ENCODE measurements at regions not wholly inside any gene's neighbourhood (a gene's known extent, or its start where the extent isn't known, plus 50 kb on each side); places are given as distances from the start of the nearest gene placed in this dataset.

GRCh38 chr6:43952746-43953145 lies 174.5 kb downstream of the MRPL14 start:
- DNase-seq (ENCODE audit: low spot score), result no peak
- ATAC-seq, result no peak
- H3K36me3 Mint-ChIP-seq, result peaks cover 6% of the 10 kb centered on the region
- H3K9me3 Mint-ChIP-seq, result no peaks in the 10 kb centered on the region
- H3K27me3 Mint-ChIP-seq, result peaks cover 10 to 13% of the 10 kb centered on the region in 2 donors
- no peak overlapping the region for H3K4me3 Mint-ChIP-seq
- H3K27ac Mint-ChIP-seq, result no peak overlapping the region
- no peaks in the 10 kb centered on the region for H3K4me1 Mint-ChIP-seq (ENCODE audit: low read depth in 2 of 2)

GRCh38 chr6:43951756-43952675 lies 175.2 kb downstream of the MRPL14 start:
- Mint-ChIP-seq H3K4me1 (ENCODE audit: low read depth in 2 of 2) (no peaks in the 10 kb centered on the region), H3K27me3 (peaks cover 7 to 8% of the 10 kb centered on the region in 2 donors), H3K9me3 (no peaks in the 10 kb centered on the region), H3K27ac (no peak overlapping the region), H3K4me3 (no peak overlapping the region), H3K36me3 (peaks cover 6% of the 10 kb centered on the region)
- no peak for DNase-seq (ENCODE audit: low spot score)
- peak in 1 of 2 donors; percentile 8 for ATAC-seq

GRCh38 chr6:43951063-43951755 lies 176.0 kb downstream of the MRPL14 start:
- Mint-ChIP-seq H3K36me3 (peaks cover 2% of the 10 kb centered on the region), H3K4me1 (ENCODE audit: low read depth in 2 of 2) (no peaks in the 10 kb centered on the region), H3K9me3 (peaks cover 3% of the 10 kb centered on the region), H3K4me3 (no peak overlapping the region), H3K27ac (no peak overlapping the region), H3K27me3 (peaks cover 3 to 7% of the 10 kb centered on the region in 2 donors)
- ATAC-seq (peak in 1 of 2 donors; percentile 46), DNase-seq (ENCODE audit: low spot score) (no peak)

GRCh38 chr6:43950731-43951062 lies 176.6 kb downstream of the MRPL14 start:
- no peaks in the 10 kb centered on the region for H3K36me3 Mint-ChIP-seq
- DNase-seq (ENCODE audit: low spot score) (no peak), ATAC-seq (no peak)
- H3K9me3 Mint-ChIP-seq, result peaks cover 3% of the 10 kb centered on the region
- H3K27me3 Mint-ChIP-seq, result peaks cover 0 to 6% of the 10 kb centered on the region in 2 donors
- H3K27ac Mint-ChIP-seq, result no peak overlapping the region
- no peaks in the 10 kb centered on the region for H3K4me1 Mint-ChIP-seq (ENCODE audit: low read depth in 2 of 2)
- H3K4me3 Mint-ChIP-seq, result no peak overlapping the region

GRCh38 chr6:43950051-43950605 lies 177.1 kb downstream of the MRPL14 start:
- no peak for DNase-seq (ENCODE audit: low spot score)
- peaks cover 0 to 6% of the 10 kb centered on the region in 2 donors for H3K27me3 Mint-ChIP-seq
- no peak for ATAC-seq
- H3K4me1 Mint-ChIP-seq (ENCODE audit: low read depth in 2 of 2), result no peaks in the 10 kb centered on the region
- no peak overlapping the region for H3K27ac Mint-ChIP-seq
- H3K36me3 Mint-ChIP-seq, result peaks cover 2% of the 10 kb centered on the region
- H3K9me3 Mint-ChIP-seq, result peaks cover 3% of the 10 kb centered on the region
- no peak overlapping the region for H3K4me3 Mint-ChIP-seq

- Mint-ChIP-seq H3K4me3 (no peak overlapping the region), H3K36me3 (peaks cover 7% of the 10 kb centered on the region), H3K9me3 (peaks cover 3% of the 10 kb centered on the region), H3K4me1 (ENCODE audit: low read depth in 2 of 2) (no peaks in the 10 kb centered on the region), H3K27ac (no peak overlapping the region), H3K27me3 (peaks cover 0 to 6% of the 10 kb centered on the region in 2 donors)
- ATAC-seq (no peak), DNase-seq (ENCODE audit: low spot score) (peak; percentile 6)
Observed at GRCh38 chr6:43949551-43949991, 177.7 kb downstream of the MRPL14 start.

GRCh38 chr6:43948527-43949485 lies 178.4 kb downstream of the MRPL14 start:
- Mint-ChIP-seq H3K27me3 (peaks cover 0 to 6% of the 10 kb centered on the region in 2 donors), H3K4me1 (ENCODE audit: low read depth in 2 of 2) (no peaks in the 10 kb centered on the region), H3K36me3 (peaks cover 11% of the 10 kb centered on the region), H3K27ac (no peak overlapping the region), H3K9me3 (peaks cover 7% of the 10 kb centered on the region), H3K4me3 (no peak overlapping the region)
- peak; percentile 22 for DNase-seq (ENCODE audit: low spot score)
- no peak for ATAC-seq

- H3K4me3 Mint-ChIP-seq, result no peak overlapping the region
- H3K9me3 Mint-ChIP-seq, result peaks cover 7% of the 10 kb centered on the region
- DNase-seq (ENCODE audit: low spot score) (no peak), ATAC-seq (no peak)
- peaks cover 0 to 6% of the 10 kb centered on the region in 2 donors for H3K27me3 Mint-ChIP-seq
- no peak overlapping the region for H3K27ac Mint-ChIP-seq
- H3K36me3 Mint-ChIP-seq, result peaks cover 11% of the 10 kb centered on the region
- H3K4me1 Mint-ChIP-seq (ENCODE audit: low read depth in 2 of 2), result no peaks in the 10 kb centered on the region
Observed at GRCh38 chr6:43947860-43948259, 177.8 kb downstream of the VEGFA start.

- peaks cover 11% of the 10 kb centered on the region for H3K36me3 Mint-ChIP-seq
- H3K9me3 Mint-ChIP-seq, result peaks cover 7% of the 10 kb centered on the region
- no peak for DNase-seq (ENCODE audit: low spot score)
- no peaks in the 10 kb centered on the region for H3K4me1 Mint-ChIP-seq (ENCODE audit: low read depth in 2 of 2)
- H3K27ac Mint-ChIP-seq, result no peak overlapping the region
- H3K4me3 Mint-ChIP-seq, result no peak overlapping the region
- peaks cover 0 to 4% of the 10 kb centered on the region in 2 donors for H3K27me3 Mint-ChIP-seq
- ATAC-seq, result no peak
Observed at GRCh38 chr6:43946641-43947363, 176.8 kb downstream of the VEGFA start.

GRCh38 chr6:43945768-43946080 lies 175.7 kb downstream of the VEGFA start:
- no peak overlapping the region for H3K27ac Mint-ChIP-seq
- H3K27me3 Mint-ChIP-seq, result peaks cover 0 to 4% of the 10 kb centered on the region in 2 donors
- no peak for ATAC-seq
- H3K36me3 Mint-ChIP-seq, result peaks cover 11% of the 10 kb centered on the region
- H3K9me3 Mint-ChIP-seq, result peaks cover 7% of the 10 kb centered on the region
- no peak for DNase-seq (ENCODE audit: low spot score)
- no peak overlapping the region for H3K4me3 Mint-ChIP-seq
- H3K4me1 Mint-ChIP-seq (ENCODE audit: low read depth in 2 of 2), result no peaks in the 10 kb centered on the region

- Mint-ChIP-seq H3K4me1 (ENCODE audit: low read depth in 2 of 2) (no peaks in the 10 kb centered on the region), H3K9me3 (peaks cover 7% of the 10 kb centered on the region), H3K4me3 (no peak overlapping the region), H3K27ac (no peak overlapping the region), H3K27me3 (peaks cover 0 to 4% of the 10 kb centered on the region in 2 donors), H3K36me3 (peaks cover 11% of the 10 kb centered on the region)
- DNase-seq (ENCODE audit: low spot score) (no peak), ATAC-seq (no peak)
Observed at GRCh38 chr6:43944908-43945767, 175.1 kb downstream of the VEGFA start.

- peaks cover 7% of the 10 kb centered on the region for H3K9me3 Mint-ChIP-seq
- H3K36me3 Mint-ChIP-seq, result peaks cover 11% of the 10 kb centered on the region
- no peaks in the 10 kb centered on the region for H3K4me1 Mint-ChIP-seq (ENCODE audit: low read depth in 2 of 2)
- DNase-seq (ENCODE audit: low spot score) (no peak), ATAC-seq (no peak)
- no peak overlapping the region for H3K27ac Mint-ChIP-seq
- no peak overlapping the region for H3K4me3 Mint-ChIP-seq
- H3K27me3 Mint-ChIP-seq, result peaks cover 0 to 4% of the 10 kb centered on the region in 2 donors
Observed at GRCh38 chr6:43943781-43944250, 173.8 kb downstream of the VEGFA start.
